LHCN-M2 (cell line): ENCODE measurements at regions not wholly inside any gene's neighbourhood (a gene's known extent, or its start where the extent isn't known, plus 50 kb on each side); places are given as distances from the start of the nearest gene placed in this dataset.
"Not testable (repeated sequence)": the region's sequence is repeated elsewhere in the genome, so short reads cannot be mapped to it uniquely, and the experiment has no call there.

Experiments
- DNase-seq: peaks from one replicate; pipeline ENCODE4 v3.0.0-alpha.2; 2012; ENCODE audit warnings: low read depth

DNA sequence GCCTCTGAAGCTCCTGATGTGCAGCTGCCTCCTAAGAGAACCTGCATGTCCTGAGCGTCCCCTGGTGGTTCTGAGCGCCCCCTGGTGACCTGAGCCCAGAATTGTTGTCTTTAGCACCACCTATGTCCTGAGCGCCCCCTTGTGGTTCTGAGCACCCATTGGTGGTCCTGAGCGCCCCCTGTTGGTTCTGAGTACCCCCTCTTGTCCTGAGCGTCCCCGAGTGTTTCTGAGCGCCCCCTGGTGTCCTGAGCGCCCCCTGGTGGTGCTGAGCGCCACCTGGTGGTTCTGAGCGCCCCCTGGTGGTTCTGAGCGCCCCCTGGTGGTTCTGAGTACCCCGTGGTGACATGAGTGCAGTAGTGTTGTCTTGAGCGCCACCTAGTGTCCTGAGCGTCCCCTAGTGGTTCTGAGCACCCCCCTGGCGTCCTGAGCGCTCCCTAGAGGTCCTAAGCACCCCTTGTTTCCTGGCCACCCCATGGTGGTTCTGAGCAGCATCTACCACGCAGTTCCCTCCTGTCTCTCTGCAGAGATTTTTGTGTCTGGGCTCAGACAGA is 782.5 kb downstream of the TMEM121 start:
- DNase-seq = peak; percentile 5

DNA sequence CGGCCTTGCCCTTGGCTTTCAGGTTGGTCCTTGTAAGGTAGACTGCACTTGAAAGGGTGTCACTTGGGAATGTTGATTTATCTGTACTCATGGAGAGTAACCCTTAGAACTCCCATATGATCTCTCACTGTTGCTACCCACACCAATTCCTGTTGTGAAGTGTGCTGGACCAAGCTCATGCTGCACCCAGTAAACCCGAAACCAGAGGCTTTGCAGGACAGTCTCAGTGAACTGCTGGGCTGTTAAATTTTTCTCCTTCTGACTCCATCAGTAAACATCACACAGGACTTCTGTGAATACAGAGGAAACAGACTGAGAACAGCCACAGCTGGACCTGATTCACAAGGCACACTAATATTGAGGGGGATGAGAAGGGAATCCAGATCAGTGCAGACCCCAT is 783.0 kb downstream of the TMEM121 start:
- DNase-seq = no peak

DNA sequence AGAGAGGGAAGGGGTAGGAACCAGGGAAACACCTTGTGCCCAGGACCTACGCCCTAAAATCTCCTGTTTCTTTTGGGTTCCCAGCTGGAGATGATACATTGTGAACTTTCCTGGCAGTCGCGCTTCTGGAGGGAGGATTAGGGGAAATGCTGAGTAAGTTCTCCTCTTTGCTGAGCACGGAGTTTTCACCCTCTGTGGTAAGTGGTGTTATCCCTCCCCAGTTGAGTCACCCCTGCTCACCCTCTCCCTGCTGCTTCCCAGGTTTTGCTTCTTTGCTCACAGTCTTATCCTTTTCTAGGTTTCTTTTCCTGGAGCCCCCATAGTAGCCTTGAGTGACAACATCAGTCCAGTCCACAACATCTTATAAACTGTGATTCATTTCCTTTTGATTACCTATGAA is 789.1 kb downstream of the TMEM121 start:
- no peak for DNase-seq

DNA sequence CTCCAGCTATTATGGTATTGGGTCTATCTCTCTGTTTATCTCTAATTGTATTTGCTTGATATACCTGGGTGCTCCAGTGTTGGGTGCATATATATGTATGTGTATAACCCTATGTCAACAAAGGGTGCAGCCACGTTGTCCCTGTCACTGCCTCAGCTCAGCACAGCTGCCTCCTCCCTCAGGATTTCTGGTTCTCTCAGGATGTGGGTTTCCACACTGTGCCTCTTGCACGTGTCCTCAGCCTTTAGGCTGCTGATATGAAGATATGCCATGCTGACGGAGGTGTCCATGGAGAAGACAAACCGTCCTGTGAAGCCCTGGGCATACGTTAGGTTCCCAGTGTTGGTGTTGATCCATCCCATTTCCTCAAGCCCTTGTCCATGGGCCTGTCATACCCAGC is 791.2 kb downstream of the TMEM121 start:
- DNase-seq = no peak

DNA sequence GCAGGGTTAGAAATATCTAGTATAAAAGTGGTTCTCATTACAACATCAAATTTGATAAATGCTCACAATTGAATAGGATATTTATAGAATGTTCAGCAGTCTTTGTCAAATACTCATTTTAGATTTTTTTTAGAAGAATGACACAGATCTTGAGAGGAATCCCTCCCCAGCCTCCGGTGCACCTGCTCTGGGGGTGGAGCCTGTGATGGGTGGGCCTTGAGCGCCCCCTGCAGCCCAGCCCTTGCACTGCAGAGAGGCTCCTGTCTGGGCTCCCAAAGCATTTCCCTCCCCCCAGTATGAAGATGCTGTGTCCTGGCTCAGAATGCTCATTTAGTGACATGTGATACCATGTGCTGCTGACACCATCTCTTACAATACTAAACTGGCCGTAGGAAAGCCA is 792.3 kb downstream of the TMEM121 start:
- no peak for DNase-seq

DNA sequence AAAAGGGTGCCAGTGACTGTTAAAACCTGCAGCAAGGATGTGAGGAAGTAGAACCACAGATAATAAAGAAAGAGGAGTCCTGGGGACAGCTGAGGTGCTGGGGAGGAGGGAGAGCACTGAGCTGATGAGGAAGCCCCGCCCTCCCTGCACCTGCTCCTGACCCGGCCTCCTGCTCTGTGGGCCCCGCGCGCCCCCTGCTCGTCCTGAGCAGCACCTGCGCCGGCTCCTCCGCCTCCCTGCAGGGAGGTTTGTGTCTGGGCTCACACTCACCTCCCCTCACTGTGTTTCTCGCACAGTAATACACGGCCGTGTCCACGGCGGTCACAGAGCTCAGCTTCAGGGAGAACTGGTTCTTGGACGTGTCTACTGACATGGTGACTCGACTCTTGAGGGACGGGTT is 797.6 kb downstream of the TMEM121 start:
- not testable (repeated sequence) for DNase-seq

DNA sequence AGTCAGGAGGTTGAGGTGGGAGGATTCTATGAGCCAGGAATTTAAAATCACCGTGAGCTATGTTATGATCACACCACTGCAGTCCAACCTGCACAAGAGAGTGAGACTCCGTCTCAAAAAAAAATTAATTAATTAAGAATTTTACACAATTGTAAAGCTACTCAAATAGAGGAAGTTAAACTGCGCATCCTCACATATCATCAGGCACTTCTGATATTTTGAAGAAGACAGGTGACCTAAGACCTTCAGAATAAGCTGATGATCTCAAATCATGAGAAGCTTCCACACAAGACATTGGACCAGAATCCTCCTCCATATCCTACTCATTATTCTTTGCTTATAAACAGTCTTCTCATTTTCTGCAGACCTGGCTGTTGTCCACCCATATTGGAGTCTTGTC is 800.9 kb downstream of the TMEM121 start:
- DNase-seq = no peak

DNA sequence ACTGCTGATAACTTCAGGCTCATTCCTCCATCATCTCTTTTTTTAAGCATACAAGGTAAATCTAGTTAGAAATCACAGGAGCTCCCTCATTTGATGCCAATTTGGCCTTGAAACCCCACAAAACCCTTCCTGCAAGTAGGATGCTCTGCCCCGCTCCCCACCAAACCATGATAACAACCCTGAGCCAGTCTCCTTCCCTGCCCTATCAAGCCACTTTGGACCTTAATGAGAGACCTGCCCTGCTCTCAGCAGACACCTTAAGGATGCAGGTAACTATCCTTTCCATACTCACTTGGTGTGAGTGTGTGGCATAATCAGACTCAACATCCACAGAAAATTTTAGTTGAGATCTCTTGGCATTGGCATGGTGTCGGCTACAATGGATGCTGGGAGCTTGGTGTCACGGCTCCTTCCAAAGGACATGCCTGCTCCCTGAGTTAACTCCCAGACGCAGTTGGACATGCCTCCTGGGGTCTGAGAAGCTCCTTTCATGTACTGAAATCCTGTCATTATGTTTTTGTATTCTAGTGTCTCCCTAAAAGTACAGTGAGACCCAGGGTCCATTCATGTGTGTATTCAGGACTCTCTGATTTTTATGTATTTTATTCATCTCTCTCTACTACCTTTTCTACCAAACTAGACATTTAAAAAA is 801.4 kb downstream of the TMEM121 start:
- DNase-seq = not testable (repeated sequence)

DNA sequence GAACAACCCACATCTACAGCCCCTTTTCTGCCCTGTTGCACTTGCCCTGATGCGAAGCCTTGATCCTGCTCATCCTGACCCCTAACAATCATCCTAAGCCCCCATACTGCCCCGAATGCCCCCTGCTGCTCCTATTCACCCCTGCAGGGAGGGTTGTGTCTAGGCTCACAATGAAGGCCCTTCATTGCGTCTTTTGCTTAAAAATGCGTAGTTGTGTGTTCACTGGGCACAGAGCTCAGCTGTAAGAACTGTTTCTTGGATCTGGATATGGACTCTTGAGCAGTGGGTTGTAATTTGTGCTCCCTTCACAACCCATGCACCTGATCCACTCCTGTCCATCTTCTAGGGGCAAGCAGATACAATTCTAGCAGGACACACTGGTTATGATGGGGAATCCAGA is 802.9 kb downstream of the TMEM121 start:
- DNase-seq = not testable (repeated sequence)

DNA sequence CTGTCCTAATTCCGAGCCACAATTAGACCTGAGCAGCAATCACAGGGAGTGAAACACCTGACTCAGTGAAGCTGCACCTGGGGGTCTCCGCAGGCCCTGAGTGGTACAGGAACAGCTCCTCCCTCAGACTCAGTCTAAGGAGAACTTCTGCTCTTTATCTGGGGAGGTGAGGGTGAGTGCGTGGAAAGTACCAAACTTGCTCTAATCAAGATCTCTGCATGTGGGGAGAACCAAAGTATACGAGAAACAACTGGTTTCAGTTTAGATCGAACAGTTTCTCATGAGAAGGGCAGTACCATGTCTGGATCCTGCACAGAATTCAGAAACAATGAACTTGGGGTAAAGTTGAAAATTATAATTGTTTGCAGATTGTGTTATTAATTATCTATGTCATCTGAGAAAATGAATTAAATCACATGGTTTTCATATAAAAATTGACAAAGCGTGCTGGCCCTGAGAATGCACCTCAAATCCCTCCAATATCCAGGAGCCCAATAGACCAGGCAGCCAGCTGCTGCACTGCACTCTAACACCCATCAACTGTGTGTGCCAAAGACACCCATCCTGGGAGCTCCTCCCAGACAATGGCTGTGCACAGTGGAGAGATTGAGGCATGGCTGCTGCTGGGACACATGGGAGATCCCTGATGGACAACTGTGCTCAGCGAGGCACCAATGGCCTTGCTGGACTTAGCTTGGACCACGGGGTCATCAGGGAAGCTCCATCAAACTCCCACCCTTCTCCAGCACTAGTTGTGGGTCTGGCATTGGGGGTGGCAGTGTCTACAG is 803.8 kb downstream of the TMEM121 start:
- DNase-seq = not testable (repeated sequence)

DNA sequence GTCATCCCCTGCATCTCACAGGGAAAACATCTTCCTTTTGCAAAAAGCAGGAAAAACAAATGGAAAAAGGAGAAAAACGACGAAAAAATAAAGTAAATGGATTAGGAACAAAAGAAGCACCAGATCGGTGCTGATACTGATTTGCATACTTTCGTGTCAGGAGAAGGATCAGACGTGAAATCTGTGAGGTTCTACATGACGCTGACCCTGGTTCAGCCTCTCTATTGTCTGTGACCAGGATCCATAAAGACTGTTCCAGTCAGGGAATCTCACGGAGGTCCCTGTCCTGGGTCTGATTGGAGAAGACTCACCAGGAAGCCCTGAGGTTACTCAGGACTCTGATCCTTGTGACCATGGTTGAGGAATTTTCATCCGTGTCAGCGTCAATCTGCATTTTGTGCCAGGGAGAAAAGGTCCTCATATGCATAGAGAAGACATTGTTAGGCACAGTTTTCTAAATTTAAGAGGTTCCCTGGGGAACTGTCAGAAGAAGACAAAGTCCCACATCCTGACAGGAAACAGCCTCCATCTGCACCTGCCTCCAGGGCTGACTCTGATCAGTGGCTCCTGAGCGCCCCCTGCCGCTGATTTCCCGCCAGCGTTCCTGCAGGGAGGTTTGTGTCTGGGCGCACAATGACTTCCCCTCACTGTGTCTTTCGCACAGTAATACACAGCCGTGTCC is 808.2 kb downstream of the TMEM121 start:
- not testable (repeated sequence) for DNase-seq

DNA sequence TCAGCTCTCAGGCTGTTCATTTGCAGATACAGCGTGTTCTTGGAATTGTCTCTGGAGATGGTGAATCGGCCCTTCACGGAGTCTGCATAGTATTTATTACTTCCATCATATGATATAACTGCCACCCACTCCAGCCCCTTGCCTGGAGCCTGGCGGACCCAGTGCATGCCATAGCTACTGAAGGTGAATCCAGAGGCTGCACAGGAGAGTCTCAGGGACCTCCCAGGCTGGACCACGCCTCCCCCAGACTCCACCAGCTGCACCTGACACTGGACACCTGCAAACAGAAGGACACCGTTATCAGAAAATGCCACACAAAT is 808.7 kb downstream of the TMEM121 start:
- DNase-seq = not testable (repeated sequence)

DNA sequence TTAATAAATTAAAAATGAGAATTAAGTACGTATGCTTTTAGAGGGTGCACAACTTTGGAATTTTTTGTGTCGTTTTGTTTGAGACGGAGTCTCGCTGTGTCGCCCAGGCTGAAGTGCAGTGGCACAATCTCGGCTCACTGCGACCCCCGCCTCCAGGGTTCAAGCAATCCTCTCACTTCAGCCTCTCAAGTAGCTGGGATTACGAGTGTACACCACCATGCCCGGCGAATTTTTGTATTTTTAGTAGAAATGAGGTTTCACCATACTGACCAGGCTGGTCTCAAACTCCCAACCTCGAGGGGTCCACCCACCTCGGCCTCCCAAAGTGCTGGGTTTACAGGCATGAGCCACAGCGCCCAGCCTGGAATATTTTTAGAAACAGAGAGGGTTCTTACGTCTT is 812.4 kb downstream of the TMEM121 start:
- not testable (repeated sequence) for DNase-seq

DNA sequence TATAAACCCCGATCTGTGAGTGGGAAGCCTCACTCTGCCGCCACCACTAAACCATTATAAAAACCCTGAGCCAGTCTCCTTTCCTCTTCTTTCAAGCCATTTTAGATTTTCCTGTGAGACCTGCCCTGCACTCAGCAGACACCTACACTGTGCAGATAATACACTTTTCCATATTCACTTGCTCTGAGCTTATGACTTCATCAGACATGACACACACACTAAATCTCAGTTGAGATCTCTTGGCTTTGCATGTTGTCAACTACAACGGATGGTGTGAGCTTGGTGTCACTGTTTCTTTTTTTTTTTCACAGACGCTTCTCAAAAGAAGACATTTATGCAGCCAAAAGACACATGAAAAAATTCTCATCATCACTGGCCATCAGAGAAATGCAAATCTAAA is 814.3 kb downstream of the TMEM121 start:
- DNase-seq = not testable (repeated sequence)

DNA sequence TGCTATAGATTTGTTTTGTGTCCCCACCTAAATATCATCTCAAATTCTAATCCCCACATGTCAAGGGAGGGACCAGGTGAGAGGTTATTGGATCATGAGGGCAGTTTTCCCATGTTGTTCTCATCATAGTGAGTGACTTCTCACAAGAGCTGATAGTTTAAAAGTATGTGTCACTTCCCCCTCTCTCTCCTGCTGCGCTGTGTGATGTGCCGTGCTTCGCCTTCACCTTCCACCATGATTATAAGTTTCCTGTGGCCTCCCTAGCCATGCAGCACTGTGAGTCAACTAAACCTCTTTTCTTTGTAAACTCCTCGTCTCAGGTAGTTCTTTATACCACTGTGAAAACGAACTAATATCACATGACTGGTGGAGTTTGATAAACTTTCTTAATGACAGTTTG is 814.8 kb downstream of the TMEM121 start:
- not testable (repeated sequence) for DNase-seq

DNA sequence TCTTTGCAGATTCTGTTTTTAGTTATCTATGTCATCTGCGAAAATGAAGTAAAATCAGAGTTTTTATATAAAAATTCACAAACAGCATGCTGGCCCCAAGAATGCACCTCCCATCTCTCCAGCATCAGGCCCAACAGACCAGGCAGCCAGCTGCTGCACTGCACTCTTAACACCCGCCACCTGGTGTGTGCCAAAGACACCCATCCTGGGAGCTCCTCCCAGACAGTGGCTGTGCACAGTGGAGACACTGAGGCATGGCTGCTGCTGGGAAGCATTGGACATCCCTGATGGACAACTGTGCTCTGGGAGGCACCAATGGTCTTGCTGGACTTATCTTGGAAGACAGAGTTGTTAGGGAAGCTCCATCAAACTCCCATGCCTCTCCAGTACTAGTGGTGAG is 817.2 kb downstream of the TMEM121 start:
- no peak for DNase-seq

DNA sequence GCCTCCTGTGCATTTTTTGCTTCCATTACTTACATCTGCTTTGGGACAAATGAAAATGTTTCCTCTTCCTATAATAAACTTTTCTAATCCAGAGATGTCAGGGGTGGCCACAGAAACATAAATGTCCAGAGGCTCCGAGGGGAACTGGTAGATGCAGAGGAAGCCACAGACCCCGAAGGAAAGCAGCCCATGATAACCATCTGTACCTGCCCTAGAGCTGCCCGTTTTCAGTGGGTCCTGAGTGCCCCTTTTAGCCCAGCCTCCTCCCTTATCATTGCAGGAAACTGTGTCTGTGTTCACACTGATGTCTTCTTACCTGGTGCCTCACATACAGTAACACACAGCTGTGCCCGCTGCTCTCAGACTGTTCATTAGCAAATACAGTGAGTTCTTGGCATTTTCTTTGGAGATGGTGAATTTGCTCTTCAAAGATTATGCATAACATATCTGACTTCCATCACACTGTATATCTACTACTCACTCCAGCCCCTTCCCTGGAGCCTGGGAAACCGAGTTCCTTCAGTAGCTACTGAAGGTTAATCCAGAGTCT is 817.8 kb downstream of the TMEM121 start:
- not testable (repeated sequence) for DNase-seq

DNA sequence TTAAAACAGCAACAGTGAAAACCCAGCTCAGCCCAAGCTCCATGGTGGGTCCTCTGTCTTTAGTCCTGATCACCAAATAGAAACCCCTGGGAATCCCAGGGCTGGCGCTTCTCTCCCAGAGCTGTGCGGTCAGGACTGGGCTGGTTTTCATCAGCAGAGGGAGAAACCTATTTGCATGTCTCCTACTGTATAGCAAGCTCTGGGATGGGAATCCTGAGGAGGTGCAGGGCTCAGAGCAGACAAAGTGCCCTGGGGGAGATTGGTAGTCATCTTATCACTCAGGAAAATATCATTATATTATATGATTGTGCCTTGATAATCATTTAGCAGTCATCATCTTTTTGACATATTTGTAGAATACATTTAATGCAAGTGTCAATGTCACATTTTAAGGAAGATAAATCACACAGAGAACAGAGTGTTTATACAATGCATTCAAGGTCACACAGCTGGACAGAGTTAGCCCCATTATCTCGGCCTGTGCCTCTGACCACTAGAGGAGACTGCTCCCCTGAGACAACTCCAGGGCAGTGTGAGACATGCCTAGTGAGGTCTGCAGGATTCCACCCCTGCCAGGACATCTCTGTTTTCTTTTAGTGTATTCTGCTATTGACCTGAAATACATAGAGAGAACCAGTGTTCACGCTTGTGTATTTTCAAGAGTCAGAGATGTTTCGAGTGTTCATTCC is 818.6 kb downstream of the TMEM121 start:
- not testable (repeated sequence) for DNase-seq

DNA sequence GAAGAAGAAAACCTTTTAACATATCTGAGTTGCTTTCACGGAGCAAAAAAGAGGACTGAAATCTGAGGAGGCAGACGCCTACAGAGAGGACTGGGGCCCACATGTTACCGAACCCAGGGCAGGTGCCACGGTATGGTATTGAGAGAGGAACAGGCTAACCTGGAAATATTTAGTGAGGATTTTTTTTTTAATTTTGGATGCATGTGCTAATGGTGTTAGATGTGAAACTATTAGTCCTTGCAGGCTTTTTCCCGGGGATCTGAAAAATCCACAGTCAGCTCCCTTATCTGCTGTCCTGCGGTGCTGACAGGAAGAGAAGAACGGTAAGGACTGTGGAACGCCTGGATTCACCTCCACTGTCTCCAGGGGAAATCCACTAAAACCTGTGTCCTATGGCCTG is 819.7 kb downstream of the TMEM121 start:
- no peak for DNase-seq

DNA sequence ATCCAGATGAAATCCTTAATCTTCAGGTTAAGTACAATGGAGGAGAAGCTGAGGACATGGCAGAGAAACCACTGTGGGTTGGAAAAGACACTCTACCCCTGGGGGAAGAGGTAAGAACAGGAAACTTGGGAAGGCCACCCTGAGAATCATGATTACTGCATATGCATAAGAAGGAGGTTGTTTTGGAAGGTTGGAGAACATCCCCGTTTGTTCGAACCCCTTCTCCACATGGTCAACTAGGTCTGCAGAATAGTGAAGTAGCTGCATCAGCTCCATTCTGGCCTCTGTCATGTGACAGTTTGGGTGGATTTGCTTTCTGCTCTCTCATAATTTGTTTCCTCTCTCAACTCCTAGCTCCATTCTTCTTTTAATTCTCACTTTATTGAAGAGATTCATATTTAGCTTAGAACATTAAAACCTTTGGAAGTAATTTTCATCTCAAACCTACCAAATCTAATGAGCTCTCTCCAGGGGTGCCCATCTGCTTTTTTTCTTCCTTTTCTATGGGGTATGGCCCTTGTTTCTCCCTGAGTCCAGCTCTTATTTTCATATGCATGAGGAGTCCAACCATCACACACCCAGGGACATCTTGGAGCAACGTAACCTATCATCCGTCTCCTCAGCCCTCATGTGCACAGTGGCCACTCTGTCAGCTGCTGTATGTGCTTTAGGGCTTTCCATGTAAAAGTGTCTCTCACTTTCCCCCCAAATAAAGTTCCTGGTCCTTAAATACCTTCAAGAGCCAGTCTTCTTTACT is 820.3 kb downstream of the TMEM121 start:
- no peak for DNase-seq

DNA sequence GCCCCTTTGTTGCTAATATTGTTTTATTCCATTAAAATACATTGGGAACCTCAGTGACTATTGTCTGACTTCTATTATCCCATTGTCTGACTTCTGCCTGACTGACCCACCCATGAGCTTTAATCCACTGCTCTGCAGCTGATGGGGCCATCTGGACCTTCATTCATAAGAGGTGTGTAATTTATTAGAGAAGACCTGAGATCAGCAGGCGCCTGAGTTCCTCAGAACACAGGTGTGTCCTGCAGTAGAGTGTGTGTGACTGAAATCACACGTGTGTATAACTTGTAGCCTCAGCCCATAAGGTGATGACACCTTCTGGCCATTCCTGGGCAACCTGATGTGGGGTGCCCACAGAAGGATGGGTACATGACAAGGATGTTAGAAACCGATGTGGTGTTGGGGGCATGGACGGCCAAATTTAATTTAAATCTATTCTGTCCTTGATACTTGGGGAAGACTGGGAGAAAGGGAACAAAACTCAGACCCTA is 821.0 kb downstream of the TMEM121 start:
- DNase-seq = no peak
